22Rv1 (cell line): ENCODE measurements at regions not wholly inside any gene's neighbourhood (a gene's known extent, or its start where the extent isn't known, plus 50 kb on each side); places are given as distances from the start of the nearest gene placed in this dataset.

ENCODE experiments used
- CTCF ChIP-seq: fragments of 450-650 bp; IDR thresholded peaks from 2 replicates; pipeline ENCODE4 v1.5.1; 2017; ENCODE audit warnings: mild to moderate bottlenecking
- ZFX ChIP-seq: fragments of 450-650 bp; IDR thresholded peaks from 2 replicates; pipeline ENCODE4 v1.6.1; 2017; ENCODE audit warnings: antibody characterized with exemption, borderline replicate concordance

DNA sequence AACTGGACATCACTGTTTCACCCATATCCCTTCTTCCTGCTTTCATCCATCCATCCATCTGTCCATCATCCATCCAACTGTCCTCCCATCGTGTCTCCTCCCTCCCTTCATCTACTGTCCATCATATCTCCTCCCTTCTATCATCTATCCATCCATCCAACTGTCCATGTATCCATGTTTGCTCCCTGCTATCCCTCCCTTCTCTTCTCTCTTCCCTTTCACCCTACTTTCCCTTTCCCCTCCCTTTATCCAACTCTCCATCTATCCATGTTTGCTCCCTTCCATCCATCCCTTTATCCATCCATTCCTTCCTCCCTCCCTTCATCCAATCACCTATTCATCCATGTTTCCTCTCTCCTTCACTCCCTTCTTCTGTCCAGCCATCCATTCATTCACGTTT is 92.6 kb upstream of the CTBP2 start:
- TF ChIP-seq CTCF (no peak), ZFX (no peak)
